ENCODE measurements at regions not wholly inside any gene's neighbourhood (a gene's known extent, or its start where the extent isn't known, plus 50 kb on each side); places are given as distances from the start of the nearest gene placed in this dataset.

DNA sequence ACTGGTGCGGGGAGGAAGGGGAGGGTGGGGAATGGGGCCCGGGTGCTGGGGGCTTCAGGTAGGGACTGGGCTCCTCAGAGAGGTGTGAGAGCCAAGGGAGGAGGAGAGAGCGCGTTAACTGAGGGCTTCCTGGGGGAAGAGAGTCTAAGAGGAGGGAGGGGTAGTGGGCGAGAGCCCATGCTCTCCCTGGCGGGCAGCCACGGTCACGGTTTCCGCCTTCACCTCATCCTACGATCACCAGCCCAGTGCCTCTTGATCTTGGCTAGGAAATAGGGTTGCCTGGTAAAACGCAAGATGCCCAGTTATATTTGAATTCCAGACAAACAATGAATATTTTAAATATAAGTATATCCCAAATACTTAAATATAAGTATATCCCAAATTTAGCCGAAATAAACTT is 60.8 kb upstream of the GRPEL1 start:
- TF ChIP-seq CTCF (conservative IDR thresholded peaks at IDR 0.05; ENCODE audit: low read length) (no peak), EZH2phosphoT487 (IDR thresholded peaks at IDR 0.05; ENCODE audit: borderline replicate concordance, low read depth, low read length) (no peak)
